Fibroblast of skin of left quadriceps (primary cell): ENCODE measurements at regions not wholly inside any gene's neighbourhood (a gene's known extent, or its start where the extent isn't known, plus 50 kb on each side); places are given as distances from the start of the nearest gene placed in this dataset.
A peak's percentile ranks its signal among the peaks of the same experiment; 100 is the strongest.

Source experiments
- DNase-seq, 2 experiments: peaks; one replicate each; pipeline ENCODE4 v3.0.0-alpha.2; 2013; ENCODE audit warnings: low read depth in 2 of 2

DNA sequence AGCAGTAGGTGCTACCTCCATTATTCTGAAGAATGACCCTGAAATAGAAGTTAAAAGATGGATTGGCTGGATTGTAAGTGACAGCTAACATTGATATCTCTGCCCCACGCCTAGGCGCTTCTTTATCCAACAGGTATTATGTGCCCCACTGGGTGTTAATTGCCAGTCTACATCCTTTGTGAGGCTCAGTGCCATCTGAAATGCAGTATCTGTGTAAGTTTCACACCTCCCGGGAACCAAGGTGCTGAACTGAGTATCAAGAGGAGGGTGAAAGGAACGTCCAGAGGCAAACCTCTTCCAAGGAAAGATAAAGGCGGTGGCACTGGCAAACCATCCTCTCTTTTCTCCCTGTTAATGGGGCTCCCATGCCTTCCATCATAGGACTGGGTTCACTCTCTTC is 181.1 kb upstream of the UBL3 start:
- DNase-seq, result no peak

DNA sequence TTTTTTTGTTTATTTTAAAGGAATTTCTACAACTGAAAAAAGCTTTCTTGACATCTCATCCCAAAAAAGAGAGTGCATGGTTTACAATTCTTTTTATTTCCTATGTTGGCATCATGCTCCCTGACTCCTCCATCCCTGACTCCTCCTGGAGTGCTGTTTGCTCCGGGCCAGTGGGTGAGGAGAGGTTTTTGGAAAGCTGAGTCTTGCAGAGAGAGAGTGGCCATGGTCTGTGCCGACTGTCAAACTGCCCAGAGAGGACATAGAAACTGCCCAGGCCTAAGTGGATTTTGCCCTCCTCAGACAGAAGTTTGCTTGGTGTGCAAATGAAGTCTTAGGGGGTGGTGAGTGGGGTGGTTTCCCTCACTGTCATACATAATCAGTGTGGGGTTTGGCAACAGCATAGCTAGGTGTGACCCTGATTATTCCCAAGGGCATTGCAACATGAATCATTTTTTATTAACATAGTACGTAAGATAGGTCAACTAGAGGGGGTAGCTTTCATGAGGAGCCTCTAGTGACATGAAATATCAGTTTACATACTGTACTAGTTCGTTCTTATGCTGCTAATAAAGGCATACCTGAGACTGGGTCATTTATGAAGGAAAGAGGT is 179.8 kb upstream of the UBL3 start:
- no peak for DNase-seq

GRCh38 chr13:30027569-30028455 is 177.4 kb upstream of the UBL3 start:
- no peak for DNase-seq

- DNase-seq, result no peak
Observed at GRCh38 chr13:30026909-30027308, 176.5 kb upstream of the UBL3 start.

GRCh38 chr13:30026093-30026492 is 175.7 kb upstream of the UBL3 start:
- no peak for DNase-seq

- no peak for DNase-seq
Observed at GRCh38 chr13:30025351-30025750, 174.9 kb upstream of the UBL3 start.

DNA sequence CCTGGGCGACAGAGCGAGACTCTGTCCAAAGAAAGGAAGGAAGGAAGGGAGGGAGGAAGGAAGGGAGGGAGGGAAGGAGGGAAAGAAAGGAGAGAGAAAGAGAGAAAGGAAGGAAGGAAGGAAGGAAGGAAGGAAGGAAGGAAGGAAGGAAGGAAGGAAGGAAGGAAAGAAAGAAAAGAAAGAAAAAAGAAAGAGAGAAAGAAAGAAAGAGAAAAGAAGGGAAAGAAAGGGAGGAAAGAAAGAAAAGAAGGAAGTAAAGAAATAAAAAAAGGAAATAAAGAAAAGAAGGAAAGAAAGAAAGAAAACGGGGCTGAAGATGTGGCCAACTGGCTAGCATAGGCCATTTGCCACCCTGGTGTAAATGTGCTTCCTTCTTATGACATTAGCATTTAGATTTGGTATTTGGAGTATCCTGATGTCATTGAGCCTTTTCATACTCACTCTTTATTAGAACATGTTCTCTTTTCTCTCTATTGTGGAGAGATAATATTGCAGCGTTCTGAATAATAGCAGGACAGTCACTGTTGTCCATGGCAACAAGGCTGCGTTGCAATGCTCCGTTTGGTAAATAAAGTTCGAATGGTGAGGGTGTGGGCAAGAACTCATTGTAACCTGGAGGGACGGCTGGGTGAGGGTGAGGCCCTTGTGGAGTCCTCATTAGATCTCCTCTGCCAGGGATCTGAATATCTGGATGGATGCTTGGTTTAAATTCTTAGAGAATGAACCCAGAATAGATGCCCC is 173.9 kb upstream of the UBL3 start:
- DNase-seq, result no peak

- no peak for DNase-seq
Observed at GRCh38 chr13:30023196-30023895, 172.9 kb upstream of the UBL3 start.

DNA sequence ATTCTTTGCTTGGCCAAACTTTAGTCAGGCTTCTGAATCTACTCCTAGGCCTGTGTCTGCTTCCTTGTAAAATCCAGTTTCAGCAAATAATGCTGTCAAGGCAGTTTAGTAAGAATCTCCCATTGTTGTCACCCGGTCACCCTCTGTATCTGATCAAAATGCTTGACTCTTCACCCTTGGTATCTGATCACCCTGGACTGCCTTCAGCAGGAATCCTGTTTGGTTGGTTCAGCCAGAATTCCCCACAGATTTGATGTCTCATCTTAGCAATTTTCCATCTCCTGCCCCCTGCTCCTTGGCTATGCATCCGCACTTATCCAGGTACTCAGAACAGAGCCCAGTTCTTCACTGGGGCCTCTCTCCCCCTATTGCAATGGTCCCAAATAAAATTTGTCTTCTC is 172.4 kb upstream of the UBL3 start:
- DNase-seq, result no peak

DNA sequence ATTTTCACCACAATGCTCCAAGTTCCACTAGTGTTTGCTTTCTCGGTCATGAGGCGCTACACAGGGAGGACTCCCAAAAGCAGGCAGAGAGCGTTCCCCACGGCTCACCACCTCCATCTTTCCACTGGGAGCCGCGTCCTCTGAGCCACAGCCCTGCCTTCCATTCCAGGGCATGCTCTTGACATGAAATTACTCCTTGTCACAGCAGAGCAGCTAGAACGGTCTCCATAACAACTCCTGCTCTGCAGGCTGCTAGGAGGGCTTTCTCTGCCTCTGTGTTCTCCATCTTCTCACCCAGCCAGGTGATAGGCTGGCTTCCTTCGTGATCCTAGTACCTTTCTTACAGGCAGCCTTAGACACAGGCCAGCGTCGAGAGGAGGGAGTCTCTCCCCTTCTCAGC is 171.8 kb upstream of the UBL3 start:
- no peak for DNase-seq

GRCh38 chr13:30021611-30022010 is 171.2 kb upstream of the UBL3 start:
- no peak for DNase-seq

- DNase-seq, result no peak
Observed at GRCh38 chr13:30020726-30021312, 170.4 kb upstream of the UBL3 start.

- DNase-seq, result no peak
Observed at GRCh38 chr13:30019648-30020626, 169.5 kb upstream of the UBL3 start.

GRCh38 chr13:30017880-30018279 is 167.5 kb upstream of the UBL3 start:
- DNase-seq, result no peak

GRCh38 chr13:30016398-30016797 is 166.0 kb upstream of the UBL3 start:
- DNase-seq, result no peak

DNA sequence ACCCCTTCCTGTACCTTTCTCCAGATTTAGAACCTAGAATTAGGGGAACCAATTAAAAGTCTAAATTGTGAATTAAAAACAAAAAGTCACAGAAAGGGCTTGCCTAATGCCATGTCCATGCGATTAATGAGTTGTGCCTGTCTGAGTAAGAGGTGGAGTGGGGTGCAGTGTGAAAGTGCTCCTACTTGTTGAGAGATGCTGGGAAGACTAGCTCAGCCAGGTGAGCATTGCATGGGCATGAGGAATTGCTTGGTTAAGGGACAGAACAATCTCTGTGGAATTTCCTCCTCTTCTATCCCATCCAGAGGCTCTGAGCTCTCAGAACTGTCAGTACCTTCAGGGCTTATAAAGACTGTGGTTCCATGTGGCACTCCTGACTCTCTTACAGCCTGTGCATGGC is 159.0 kb upstream of the UBL3 start:
- DNase-seq, result no peak

DNA sequence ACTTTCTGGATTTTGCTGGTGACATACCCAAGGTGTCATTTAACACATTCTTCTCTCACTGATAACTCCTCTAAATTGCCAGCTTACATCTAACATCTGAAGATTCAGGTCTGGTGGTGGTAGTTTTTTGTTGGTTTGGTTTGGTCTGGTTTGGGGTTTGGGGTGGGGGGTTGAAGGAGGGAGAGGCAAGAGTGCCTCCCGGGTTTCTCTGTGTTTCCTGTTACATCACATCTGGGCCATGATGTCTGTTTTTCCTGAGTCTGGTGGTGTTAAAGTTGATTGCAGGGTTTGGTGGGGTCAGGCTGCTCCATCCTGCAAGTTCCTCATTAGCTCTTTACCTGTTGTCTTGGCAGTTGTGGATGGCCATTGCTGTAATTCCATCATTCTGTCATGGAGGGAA is 155.8 kb upstream of the UBL3 start:
- no peak for DNase-seq

- DNase-seq, result no peak
Observed at GRCh38 chr13:30004204-30004603, 153.8 kb upstream of the UBL3 start.

- peak; percentile 63 to 64 for DNase-seq
Observed at GRCh38 chr13:30002577-30002976, 152.2 kb upstream of the UBL3 start.

DNA sequence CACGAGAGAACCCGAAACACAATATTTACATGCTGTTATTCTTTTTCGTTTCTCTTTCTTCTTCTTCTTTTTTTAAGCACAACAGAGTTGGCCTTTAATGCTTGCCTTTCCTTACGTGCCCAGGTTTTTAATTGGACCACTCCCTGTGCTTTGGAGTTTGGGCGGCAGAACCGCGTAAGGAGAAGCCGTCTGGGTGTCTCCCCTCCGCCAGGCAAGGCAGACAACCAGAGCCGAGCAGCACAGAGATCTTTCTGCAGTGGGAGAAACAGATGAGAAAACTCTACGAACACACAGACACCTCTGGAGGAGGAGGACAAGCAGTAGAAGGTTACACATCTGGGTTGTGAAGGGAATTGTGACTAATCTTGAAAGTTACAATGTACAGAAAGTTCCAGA is 150.0 kb upstream of the UBL3 start:
- no peak for DNase-seq
